ENCODE measurements at regions not wholly inside any gene's neighbourhood (a gene's known extent, or its start where the extent isn't known, plus 50 kb on each side); places are given as distances from the start of the nearest gene placed in this dataset.

GRCh38 chr3:139286825-139287224 is 57.0 kb upstream of the MRPS22 start:
- H2AFZ ChIP-seq (ENCODE audit: control insufficient read depth, low read depth, low read length): no peak overlapping the region
- H3K36me3 ChIP-seq (ENCODE audit: control insufficient read depth in 2 of 2, insufficient read depth in 2 of 2, low read length in 1 of 2): no peaks in the 10 kb centered on the region
- DNase-seq (ENCODE audit: low read depth, low spot score) (no peak), FAIRE-seq (no peak), ATAC-seq (no peak)
- 36% methylated on average over 3 of the region's 7 CpGs for WGBS (ENCODE audit: insufficient coverage, insufficient replicate concordance, low lambda C conversion rate, missing lambda C conversion rate)
- TF ChIP-seq PBX3 (IDR thresholded peaks at IDR 0.05; ENCODE audit: insufficient replicate concordance, low read depth, low read length) (no peak), ASH2L (IDR thresholded peaks at IDR 0.05; ENCODE audit: borderline replicate concordance, low read depth) (no peak), BCL11A (IDR thresholded peaks at IDR 0.05; ENCODE audit: low read depth, low read length) (no peak), CREM (IDR thresholded peaks at IDR 0.05; ENCODE audit: low read depth) (no peak), RBBP5 (conservative IDR thresholded peaks at IDR 0.05) (no peak), FOS (IDR thresholded peaks at IDR 0.05; ENCODE audit: borderline replicate concordance, extremely low read depth, insufficient read length) (no peak), E4F1 (IDR thresholded peaks at IDR 0.05; ENCODE audit: borderline replicate concordance, partially characterized antibody) (no peak), MLLT1 (IDR thresholded peaks at IDR 0.05) (no peak), RB1 (IDR thresholded peaks at IDR 0.05; ENCODE audit: borderline replicate concordance) (no peak), MYB (IDR thresholded peaks at IDR 0.05; ENCODE audit: borderline replicate concordance, low read depth, low read length) (no peak), RAD51 (IDR thresholded peaks at IDR 0.05) (no peak), SREBF1 (IDR thresholded peaks at IDR 0.05; ENCODE audit: low read length) (no peak)
- no peaks in the 10 kb centered on the region for H4K20me1 ChIP-seq (ENCODE audit: control insufficient read depth, insufficient read depth)
- no peaks in the 10 kb centered on the region for H3K9me3 ChIP-seq (replicated peaks; ENCODE audit: control insufficient read depth, insufficient read depth, low read length)
- ChIA-PET CTCF (no interaction called here), RAD21 (ENCODE audit: unreplicated experiment) (no interaction called here), SMC1A (ENCODE audit: uncharacterized antibody, unreplicated experiment) (interaction anchor here (0.6 kb wide), 1 partner anchor 275 kb away, joined by 3 read pairs; no protein-coding TSS in a partner anchor), POLR2A (no interaction called here)
- H3K9ac ChIP-seq (ENCODE audit: control insufficient read depth, insufficient read depth, low read length): no peak overlapping the region
- peaks cover 0 to 2% of the 10 kb centered on the region in 2 experiments; a peak in 3 of 4 replicates for H3K27me3 ChIP-seq (replicated peaks in 1 of 2; ENCODE audit: control insufficient read depth in 2 of 2, insufficient read depth in 2 of 2, low read length in 1 of 2)
- intact Hi-C loops (cut with micrococcal nuclease; ENCODE audit: unreplicated experiment): no loop called here
- H3K79me2 ChIP-seq (ENCODE audit: control insufficient read depth, insufficient read depth, low read length): no peaks in the 10 kb centered on the region
- in situ Hi-C loops (cut with MboI): no loop called here
- no peak overlapping the region for H3K4me3 ChIP-seq
- BruUV-seq (replicated peaks): no TSS peak
- H3K4me1 ChIP-seq (ENCODE audit: control insufficient read depth, insufficient read depth, low read length): no peaks in the 10 kb centered on the region
- H3K27ac ChIP-seq (ENCODE audit: control insufficient read depth, insufficient read depth): no peak overlapping the region
- H3K4me2 ChIP-seq (ENCODE audit: control insufficient read depth, insufficient read depth): no peak overlapping the region

Measured in GM12878 (cell line).